Forelimb muscle (tissue), 1 donor: ENCODE measurements at regions not wholly inside any gene's neighbourhood (a gene's known extent, or its start where the extent isn't known, plus 50 kb on each side); places are given as distances from the start of the nearest gene placed in this dataset.

Experiments
- DNase-seq: peaks from one replicate; pipeline ENCODE4 v3.0.0-alpha.2; 2013; ENCODE audit warnings: low read depth

- no peak for DNase-seq
These were observed 72.0 kb upstream of the AFDN start for GRCh38 chr6:167754691-167755090.

GRCh38 chr6:167755461-167755860 lies 71.2 kb upstream of the AFDN start:
- DNase-seq, result no peak

- DNase-seq, result no peak
These were observed 70.1 kb upstream of the AFDN start for GRCh38 chr6:167756597-167756996.

- DNase-seq, result no peak
These were observed 69.5 kb upstream of the AFDN start for GRCh38 chr6:167757249-167757648.

GRCh38 chr6:167757821-167758220 lies 68.9 kb upstream of the AFDN start:
- no peak for DNase-seq

GRCh38 chr6:167758309-167759023 lies 68.2 kb upstream of the AFDN start:
- DNase-seq, result no peak

GRCh38 chr6:167759206-167759605 lies 67.5 kb upstream of the AFDN start:
- no peak for DNase-seq

- DNase-seq, result no peak
These were observed 66.8 kb upstream of the AFDN start for GRCh38 chr6:167759912-167760311.

- no peak for DNase-seq
These were observed 65.5 kb upstream of the AFDN start for GRCh38 chr6:167760979-167761793.

- no peak for DNase-seq
These were observed 64.9 kb upstream of the AFDN start for GRCh38 chr6:167761794-167762258.

- no peak for DNase-seq
These were observed 64.3 kb upstream of the AFDN start for GRCh38 chr6:167762259-167762962.

- no peak for DNase-seq
These were observed 63.4 kb upstream of the AFDN start for GRCh38 chr6:167763056-167763944.

GRCh38 chr6:167764215-167764614 lies 62.5 kb upstream of the AFDN start:
- no peak for DNase-seq

GRCh38 chr6:167764713-167765479 lies 61.8 kb upstream of the AFDN start:
- DNase-seq, result no peak

GRCh38 chr6:167766986-167767714 lies 59.6 kb upstream of the AFDN start:
- DNase-seq, result no peak

GRCh38 chr6:167767715-167768107 lies 59.0 kb upstream of the AFDN start:
- no peak for DNase-seq

- no peak for DNase-seq
These were observed 58.1 kb upstream of the AFDN start for GRCh38 chr6:167768471-167769215.

- DNase-seq, result no peak
These were observed 57.1 kb upstream of the AFDN start for GRCh38 chr6:167769408-167770190.
